ENCODE measurements at regions not wholly inside any gene's neighbourhood (a gene's known extent, or its start where the extent isn't known, plus 50 kb on each side); places are given as distances from the start of the nearest gene placed in this dataset.

- Histone ChIP-seq H3K27me3 (ENCODE audit: insufficient read depth, low read length) (no peaks in the 10 kb centered on the region), H2AFZ (ENCODE audit: low read depth, low read length) (no peak overlapping the region), H3K79me2 (ENCODE audit: insufficient read depth, low read length) (no peaks in the 10 kb centered on the region), H3K4me3 (ENCODE audit: insufficient read depth, low read depth, low read length) (no peak overlapping the region), H4K20me1 (ENCODE audit: insufficient read depth, low read length) (no peaks in the 10 kb centered on the region), H3K9me3 (ENCODE audit: insufficient read depth, low read depth, low read length) (no peaks in the 10 kb centered on the region), H3K4me1 (ENCODE audit: insufficient read depth, low read length) (no peaks in the 10 kb centered on the region), H3K4me2 (ENCODE audit: low read length) (no peak overlapping the region), H3K9ac (ENCODE audit: low read length) (no peak overlapping the region), H3K36me3 (ENCODE audit: insufficient read depth, low read length) (no peaks in the 10 kb centered on the region), H3K27ac (ENCODE audit: low read depth, low read length) (no peak overlapping the region)
- H3K27me3 Mint-ChIP-seq (ENCODE audit: low read depth, unreplicated experiment), result no peaks in the 10 kb centered on the region
- H3K4me1 Mint-ChIP-seq (ENCODE audit: low read depth, unreplicated experiment), result peaks cover 4% of the 10 kb centered on the region
- H3K27ac Mint-ChIP-seq (ENCODE audit: unreplicated experiment), result no peak overlapping the region
- FAIRE-seq, result peak; percentile 67
- H3K36me3 Mint-ChIP-seq (ENCODE audit: low read depth, unreplicated experiment), result no peaks in the 10 kb centered on the region
- H3K9me3 Mint-ChIP-seq (ENCODE audit: unreplicated experiment), result no peaks in the 10 kb centered on the region
- DNase-seq (ENCODE audit: low read depth), result peak; percentile 78
- TF ChIP-seq, protein P1, sequence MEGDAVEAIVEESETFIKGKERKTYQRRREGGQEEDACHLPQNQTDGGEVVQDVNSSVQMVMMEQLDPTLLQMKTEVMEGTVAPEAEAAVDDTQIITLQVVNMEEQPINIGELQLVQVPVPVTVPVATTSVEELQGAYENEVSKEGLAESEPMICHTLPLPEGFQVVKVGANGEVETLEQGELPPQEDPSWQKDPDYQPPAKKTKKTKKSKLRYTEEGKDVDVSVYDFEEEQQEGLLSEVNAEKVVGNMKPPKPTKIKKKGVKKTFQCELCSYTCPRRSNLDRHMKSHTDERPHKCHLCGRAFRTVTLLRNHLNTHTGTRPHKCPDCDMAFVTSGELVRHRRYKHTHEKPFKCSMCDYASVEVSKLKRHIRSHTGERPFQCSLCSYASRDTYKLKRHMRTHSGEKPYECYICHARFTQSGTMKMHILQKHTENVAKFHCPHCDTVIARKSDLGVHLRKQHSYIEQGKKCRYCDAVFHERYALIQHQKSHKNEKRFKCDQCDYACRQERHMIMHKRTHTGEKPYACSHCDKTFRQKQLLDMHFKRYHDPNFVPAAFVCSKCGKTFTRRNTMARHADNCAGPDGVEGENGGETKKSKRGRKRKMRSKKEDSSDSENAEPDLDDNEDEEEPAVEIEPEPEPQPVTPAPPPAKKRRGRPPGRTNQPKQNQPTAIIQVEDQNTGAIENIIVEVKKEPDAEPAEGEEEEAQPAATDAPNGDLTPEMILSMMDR (IDR thresholded peaks at IDR 0.05; ENCODE audit: insufficient read depth, low read depth, low read length), result no peak
- no peak for TF ChIP-seq EZH2 (IDR thresholded peaks at IDR 0.05; ENCODE audit: insufficient read depth, low read length)
- H3K4me3 Mint-ChIP-seq (ENCODE audit: unreplicated experiment), result no peak overlapping the region
These were observed 190.8 kb upstream of the TMEM196 start for GRCh38 chr7:19964246-19964645.

DNA sequence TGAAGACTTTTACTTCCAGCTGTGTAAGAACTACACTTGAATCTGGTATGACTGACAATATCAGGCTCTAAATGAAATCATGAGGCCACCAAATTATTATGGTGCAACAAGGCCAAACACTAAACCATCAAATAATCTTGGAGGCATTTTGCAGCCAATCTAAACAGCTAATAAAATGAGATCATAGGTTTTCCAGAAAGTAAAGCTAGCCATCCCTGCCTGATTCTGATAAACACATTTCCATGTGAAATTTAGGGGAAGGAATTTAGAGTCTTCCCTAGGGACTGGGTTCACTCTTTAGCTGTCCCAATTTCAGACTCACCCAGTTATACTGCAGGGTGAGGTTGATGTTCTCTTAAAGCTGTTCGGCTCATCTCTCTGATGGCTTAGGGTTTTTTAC lies 190.3 kb upstream of the TMEM196 start:
- H4K20me1 ChIP-seq (ENCODE audit: insufficient read depth, low read length), result no peaks in the 10 kb centered on the region
- no peak for TF ChIP-seq EZH2 (IDR thresholded peaks at IDR 0.05; ENCODE audit: insufficient read depth, low read length)
- TF ChIP-seq, protein P1 (IDR thresholded peaks at IDR 0.05; ENCODE audit: insufficient read depth, low read depth, low read length), result no peak
- no peak overlapping the region for H2AFZ ChIP-seq (ENCODE audit: low read depth, low read length)
- H3K9ac ChIP-seq (ENCODE audit: low read length), result no peak overlapping the region
- Mint-ChIP-seq H3K36me3 (ENCODE audit: low read depth, unreplicated experiment) (no peaks in the 10 kb centered on the region), H3K4me3 (ENCODE audit: unreplicated experiment) (no peak overlapping the region), H3K27me3 (ENCODE audit: low read depth, unreplicated experiment) (no peaks in the 10 kb centered on the region), H3K9me3 (ENCODE audit: unreplicated experiment) (no peaks in the 10 kb centered on the region), H3K27ac (ENCODE audit: unreplicated experiment) (no peak overlapping the region), H3K4me1 (ENCODE audit: low read depth, unreplicated experiment) (peaks cover 4% of the 10 kb centered on the region)
- H3K79me2 ChIP-seq (ENCODE audit: insufficient read depth, low read length), result no peaks in the 10 kb centered on the region
- no peak overlapping the region for H3K4me2 ChIP-seq (ENCODE audit: low read length)
- H3K27ac ChIP-seq (ENCODE audit: low read depth, low read length), result no peak overlapping the region
- peaks cover 4% of the 10 kb centered on the region for H3K4me1 ChIP-seq (ENCODE audit: insufficient read depth, low read length)
- H3K36me3 ChIP-seq (ENCODE audit: insufficient read depth, low read length), result no peaks in the 10 kb centered on the region
- no peaks in the 10 kb centered on the region for H3K9me3 ChIP-seq (ENCODE audit: insufficient read depth, low read depth, low read length)
- DNase-seq (ENCODE audit: low read depth) (no peak), FAIRE-seq (no peak)
- H3K4me3 ChIP-seq (ENCODE audit: insufficient read depth, low read depth, low read length), result no peak overlapping the region
- no peaks in the 10 kb centered on the region for H3K27me3 ChIP-seq (ENCODE audit: insufficient read depth, low read length)

DNA sequence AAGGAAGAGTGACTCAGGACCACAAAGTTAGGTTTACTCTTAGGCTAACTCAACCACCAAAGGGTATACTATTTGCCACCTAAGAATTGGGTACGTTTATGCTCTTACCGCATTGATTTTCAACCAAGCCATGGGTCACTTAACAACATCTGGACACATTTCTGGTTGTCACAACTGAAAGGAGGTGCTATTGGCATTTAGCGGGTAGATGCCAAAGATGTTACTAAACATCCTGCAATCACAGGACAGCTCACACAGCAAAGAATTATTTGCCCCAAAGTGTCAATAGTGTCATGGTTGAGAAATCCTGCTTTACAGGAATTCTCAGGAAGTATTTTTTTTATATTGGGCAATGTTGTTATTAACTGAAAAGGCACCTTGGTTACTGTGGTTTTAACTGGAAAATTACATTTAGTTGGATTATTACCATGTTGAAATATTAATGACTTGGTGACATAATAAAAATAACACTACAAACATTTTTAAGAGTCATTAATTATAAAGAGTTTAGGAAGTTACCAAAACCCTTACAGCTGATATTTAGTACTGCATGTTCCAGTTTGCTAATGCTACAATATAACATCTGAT lies 185.0 kb upstream of the TMEM196 start:
- peak; percentile 93 for DNase-seq (ENCODE audit: low read depth)
- H3K9me3 Mint-ChIP-seq (ENCODE audit: unreplicated experiment), result no peaks in the 10 kb centered on the region
- peaks cover 6% of the 10 kb centered on the region for H3K9me3 ChIP-seq (ENCODE audit: insufficient read depth, low read depth, low read length)
- H2AFZ ChIP-seq (ENCODE audit: low read depth, low read length), result no peak overlapping the region
- H3K79me2 ChIP-seq (ENCODE audit: insufficient read depth, low read length), result no peaks in the 10 kb centered on the region
- no peaks in the 10 kb centered on the region for H4K20me1 ChIP-seq (ENCODE audit: insufficient read depth, low read length)
- no peak overlapping the region for H3K4me3 Mint-ChIP-seq (ENCODE audit: unreplicated experiment)
- peaks cover 15% of the 10 kb centered on the region for H3K4me1 ChIP-seq (ENCODE audit: insufficient read depth, low read length)
- no peaks in the 10 kb centered on the region for H3K27me3 ChIP-seq (ENCODE audit: insufficient read depth, low read length)
- H3K27ac ChIP-seq (ENCODE audit: low read depth, low read length), result peak overlapping the region; percentile 60
- H3K4me1 Mint-ChIP-seq (ENCODE audit: low read depth, unreplicated experiment), result peaks cover 8% of the 10 kb centered on the region
- FAIRE-seq, result peak; percentile 88
- H3K9ac ChIP-seq (ENCODE audit: low read length), result peak overlapping the region; percentile 24
- H3K36me3 Mint-ChIP-seq (ENCODE audit: low read depth, unreplicated experiment), result no peaks in the 10 kb centered on the region
- no peaks in the 10 kb centered on the region for H3K36me3 ChIP-seq (ENCODE audit: insufficient read depth, low read length)
- H3K27me3 Mint-ChIP-seq (ENCODE audit: low read depth, unreplicated experiment), result no peaks in the 10 kb centered on the region
- peak overlapping the region; percentile 89 for H3K27ac Mint-ChIP-seq (ENCODE audit: unreplicated experiment)
- H3K4me2 ChIP-seq (ENCODE audit: low read length), result peak overlapping the region; percentile 35
- no peak overlapping the region for H3K4me3 ChIP-seq (ENCODE audit: insufficient read depth, low read depth, low read length)
- TF ChIP-seq EZH2 (IDR thresholded peaks at IDR 0.05; ENCODE audit: insufficient read depth, low read length), result no peak
- TF ChIP-seq, protein P1 (IDR thresholded peaks at IDR 0.05; ENCODE audit: insufficient read depth, low read depth, low read length), result no peak

Measured in astrocyte (in vitro differentiated cells and primary cell).